ENCODE measurements at regions not wholly inside any gene's neighbourhood (a gene's known extent, or its start where the extent isn't known, plus 50 kb on each side); places are given as distances from the start of the nearest gene placed in this dataset.

- TF ChIP-seq POLR2A (IDR thresholded peaks at IDR 0.05): no peak
- TF ChIP-seq CTCF (IDR thresholded peaks at IDR 0.05): no peak
- no peak for TF ChIP-seq POLR2AphosphoS5 (IDR thresholded peaks at IDR 0.05)
- H3K27me3 ChIP-seq (replicated peaks; ENCODE audit: insufficient read depth): no peaks in the 10 kb centered on the region
- H3K9me3 ChIP-seq: no peaks in the 10 kb centered on the region
- H3K27ac ChIP-seq: no peak overlapping the region
- no peaks in the 10 kb centered on the region for H3K4me1 ChIP-seq (replicated peaks)
- 100% methylated on average over 1 of the region's 1 CpG for WGBS
- no peak for DNase-seq (ENCODE audit: low spot score)
- no peak overlapping the region for H3K4me3 ChIP-seq
- no peaks in the 10 kb centered on the region for H3K36me3 ChIP-seq
- intact Hi-C loops (cut with DNase I): no loop called here
Observed at GRCh38 chr13:62246581-62246980, 830.9 kb upstream of the PCDH20 start.

- no peak for DNase-seq (ENCODE audit: low spot score)
Observed at GRCh38 chr13:62243106-62243505, 827.5 kb upstream of the PCDH20 start.

GRCh38 chr13:62234780-62235440 lies 819.3 kb upstream of the PCDH20 start:
- intact Hi-C loops (cut with DNase I): no loop called here
- WGBS: 31% methylated on average over 2 of the region's 2 CpGs
- no peak for DNase-seq (ENCODE audit: low spot score)
- H3K4me3 ChIP-seq: no peak overlapping the region
- H3K9me3 ChIP-seq: no peaks in the 10 kb centered on the region
- no peaks in the 10 kb centered on the region for H3K4me1 ChIP-seq (replicated peaks)
- no peak for TF ChIP-seq POLR2A (IDR thresholded peaks at IDR 0.05)
- TF ChIP-seq POLR2AphosphoS5 (IDR thresholded peaks at IDR 0.05): no peak
- TF ChIP-seq CTCF (IDR thresholded peaks at IDR 0.05): no peak
- no peaks in the 10 kb centered on the region for H3K36me3 ChIP-seq
- H3K27ac ChIP-seq: no peak overlapping the region
- H3K27me3 ChIP-seq (replicated peaks; ENCODE audit: insufficient read depth): no peaks in the 10 kb centered on the region

More at GRCh38 chr13:62243106-62243505, 827.5 kb upstream of the PCDH20 start:
- TF ChIP-seq POLR2AphosphoS5 (IDR thresholded peaks at IDR 0.05) (no peak), POLR2A (IDR thresholded peaks at IDR 0.05) (no peak), CTCF (IDR thresholded peaks at IDR 0.05) (no peak)
- intact Hi-C loops (cut with DNase I): no loop called here
- Histone ChIP-seq H3K36me3 (no peaks in the 10 kb centered on the region), H3K4me3 (no peak overlapping the region), H3K4me1 (replicated peaks) (no peaks in the 10 kb centered on the region), H3K9me3 (no peaks in the 10 kb centered on the region), H3K27ac (no peak overlapping the region), H3K27me3 (replicated peaks; ENCODE audit: insufficient read depth) (no peaks in the 10 kb centered on the region)
- WGBS: 48% methylated on average over 2 of the region's 2 CpGs

- no peaks in the 10 kb centered on the region for H3K9me3 ChIP-seq
- H3K27ac ChIP-seq: no peak overlapping the region
- intact Hi-C loops (cut with DNase I): no loop called here
- H3K4me1 ChIP-seq (replicated peaks): no peaks in the 10 kb centered on the region
- no peak overlapping the region for H3K4me3 ChIP-seq
- DNase-seq (ENCODE audit: low spot score): no peak
- TF ChIP-seq POLR2A (IDR thresholded peaks at IDR 0.05) (no peak), POLR2AphosphoS5 (IDR thresholded peaks at IDR 0.05) (no peak), CTCF (IDR thresholded peaks at IDR 0.05) (no peak)
- 15% methylated on average over 3 of the region's 3 CpGs for WGBS
- H3K27me3 ChIP-seq (replicated peaks; ENCODE audit: insufficient read depth): no peaks in the 10 kb centered on the region
- no peaks in the 10 kb centered on the region for H3K36me3 ChIP-seq
Observed at GRCh38 chr13:62210951-62211350, 795.3 kb upstream of the PCDH20 start.

GRCh38 chr13:62209529-62209928 lies 793.9 kb upstream of the PCDH20 start:
- Histone ChIP-seq H3K9me3 (no peaks in the 10 kb centered on the region), H3K27ac (no peak overlapping the region), H3K4me1 (replicated peaks) (no peaks in the 10 kb centered on the region), H3K27me3 (replicated peaks; ENCODE audit: insufficient read depth) (no peaks in the 10 kb centered on the region), H3K4me3 (no peak overlapping the region), H3K36me3 (no peaks in the 10 kb centered on the region)
- no peak for DNase-seq (ENCODE audit: low spot score)
- intact Hi-C loops (cut with DNase I): no loop called here
- TF ChIP-seq CTCF (IDR thresholded peaks at IDR 0.05): no peak
- no peak for TF ChIP-seq POLR2AphosphoS5 (IDR thresholded peaks at IDR 0.05)
- no peak for TF ChIP-seq POLR2A (IDR thresholded peaks at IDR 0.05)
- 49% methylated on average over 10 of the region's 10 CpGs for WGBS

All from prostate gland (tissue), 2 donors.